GM21786 (cell line): ENCODE measurements at regions not wholly inside any gene's neighbourhood (a gene's known extent, or its start where the extent isn't known, plus 50 kb on each side); places are given as distances from the start of the nearest gene placed in this dataset.
"Not testable (repeated sequence)": the region's sequence is repeated elsewhere in the genome, so short reads cannot be mapped to it uniquely, and the experiment has no call there.

ENCODE experiments used
- ATAC-seq: cut with Tn5 transposase; IDR thresholded peaks from one replicate; pipeline ENCODE4 v1.9.1; 2021; ENCODE audit not compliant: unreplicated experiment

GRCh38 chr2:67755156-67755882 lies 307.5 kb downstream of the C1D start:
- no peak for ATAC-seq

GRCh38 chr2:67760995-67761394 lies 301.8 kb downstream of the C1D start:
- no peak for ATAC-seq

- no peak for ATAC-seq
Measured at GRCh38 chr2:67771380-67771779, 291.4 kb downstream of the C1D start.

GRCh38 chr2:67772216-67773170 lies 290.3 kb downstream of the C1D start:
- ATAC-seq, result no peak

- ATAC-seq, result no peak
Measured at GRCh38 chr2:67773851-67774250, 289.0 kb downstream of the C1D start.

- no peak for ATAC-seq
Measured at GRCh38 chr2:67776276-67776675, 286.5 kb downstream of the C1D start.

GRCh38 chr2:67777010-67777409 lies 285.8 kb downstream of the C1D start:
- ATAC-seq, result no peak

- no peak for ATAC-seq
Measured at GRCh38 chr2:67777836-67778429, 284.9 kb downstream of the C1D start.

GRCh38 chr2:67780841-67781240 lies 282.0 kb downstream of the C1D start:
- ATAC-seq, result not testable (repeated sequence)

GRCh38 chr2:67782443-67782842 lies 280.4 kb downstream of the C1D start:
- ATAC-seq, result no peak

- ATAC-seq, result no peak
Measured at GRCh38 chr2:67783026-67783425, 279.8 kb downstream of the C1D start.

- no peak for ATAC-seq
Measured at GRCh38 chr2:67790622-67791021, 272.2 kb downstream of the C1D start.

GRCh38 chr2:67792191-67792590 lies 270.6 kb downstream of the C1D start:
- no peak for ATAC-seq

- ATAC-seq, result no peak
Measured at GRCh38 chr2:67792681-67793091, 270.1 kb downstream of the C1D start.

GRCh38 chr2:67797801-67798540 lies 264.8 kb downstream of the C1D start:
- ATAC-seq, result no peak

- ATAC-seq, result no peak
Measured at GRCh38 chr2:67798541-67799160, 264.2 kb downstream of the C1D start.

- no peak for ATAC-seq
Measured at GRCh38 chr2:67799886-67800285, 262.9 kb downstream of the C1D start.

GRCh38 chr2:67802291-67802690 lies 260.5 kb downstream of the C1D start:
- ATAC-seq, result no peak

- ATAC-seq, result no peak
Measured at GRCh38 chr2:67802824-67803223, 260.0 kb downstream of the C1D start.

GRCh38 chr2:67806816-67807215 lies 256.0 kb downstream of the C1D start:
- ATAC-seq, result no peak

GRCh38 chr2:67808112-67808511 lies 254.7 kb downstream of the C1D start:
- ATAC-seq, result no peak
